IMR-90 (cell line): ENCODE measurements at regions not wholly inside any gene's neighbourhood (a gene's known extent, or its start where the extent isn't known, plus 50 kb on each side); places are given as distances from the start of the nearest gene placed in this dataset.

Experiments
- ATAC-seq: fragments of 200-7000 bp; cut with Tn5 transposase; 2 replicates; pipeline ENCODE4 v1.9.1; 2020; ENCODE audit warnings: low read depth, mild to moderate bottlenecking, moderate library complexity
- BruUV-seq: library from RNA; stranded (reverse); fragments of 400-500 nt; replicated peaks from 2 replicates; lab custom pipeline; 2021; lab: Mats Ljungman, UMichigan
- CTCF ChIA-PET: fragments of 300-600 bp; formaldehyde crosslinking; extraction: SDS; loops from one replicate; lab custom pipeline; 2021; ENCODE audit warnings: antibody characterized with exemption; lab: Yijun Ruan, JAX
- POLR2A ChIA-PET: fragments of 300-600 bp; sonication (Branson Sonifier 250); formaldehyde crosslinking; loops from one replicate; lab custom pipeline; 2022; ENCODE audit warnings: antibody characterized with exemption; ENCODE audit not compliant: unreplicated experiment; lab: Charles Lee
- DNase-seq: peaks from one replicate; pipeline ENCODE4 v3.0.0; 2013
- H2AFZ ChIP-seq: replicated peaks from 2 replicates; pipeline ENCODE3; 2013; ENCODE audit warnings: low read length, mild to moderate bottlenecking; ENCODE audit not compliant: poor library complexity
- H2AK5ac ChIP-seq: 2 replicates; pipeline ENCODE4 v1.6.1; 2013; ENCODE audit warnings: low read depth, low read length, inconsistent platforms
- H2AK9ac ChIP-seq: replicated peaks from 2 replicates; pipeline ENCODE3; 2013; ENCODE audit warnings: mild to moderate bottlenecking, low read depth, low read length, moderate library complexity; ENCODE audit not compliant: poor library complexity
- H2BK120ac ChIP-seq: 2 replicates; pipeline ENCODE4 v1.6.1; 2013; ENCODE audit warnings: low read depth, low read length, inconsistent platforms
- H2BK15ac ChIP-seq: 3 replicates; pipeline ENCODE4 v1.6.1; 2013; ENCODE audit warnings: low read depth, low read length, inconsistent platforms
- H2BK20ac ChIP-seq: 2 replicates; pipeline ENCODE4 v1.6.1; 2013; ENCODE audit warnings: low read depth, mild to moderate bottlenecking, inconsistent platforms, low read length, moderate library complexity
- H2BK5ac ChIP-seq: 2 replicates; pipeline ENCODE4 v1.6.1; 2013; ENCODE audit warnings: mild to moderate bottlenecking, low read depth, low read length, inconsistent platforms; ENCODE audit not compliant: poor library complexity, severe bottlenecking
- H3K14ac ChIP-seq: replicated peaks from 2 replicates; pipeline ENCODE4 v1.6.1; 2013; ENCODE audit warnings: low read depth, low read length, inconsistent platforms
- H3K18ac ChIP-seq: 2 replicates; pipeline ENCODE4 v1.6.1; 2013; ENCODE audit warnings: low read depth, low read length, control low read depth
- H3K23ac ChIP-seq: 2 replicates; pipeline ENCODE4 v1.6.1; 2013; ENCODE audit warnings: low read depth, low read length, inconsistent platforms
- H3K27ac ChIP-seq: 2 replicates; pipeline ENCODE4 v1.5.1; 2013; ENCODE audit warnings: mild to moderate bottlenecking, control low read depth, low read length; ENCODE audit not compliant: insufficient read depth
- H3K27me3 ChIP-seq: 2 replicates; pipeline ENCODE4 v1.6.1; 2013; ENCODE audit warnings: low read length; ENCODE audit not compliant: control insufficient read depth, insufficient read depth
- H3K36me3 ChIP-seq: 2 replicates; pipeline ENCODE4 v1.6.1; 2013; ENCODE audit warnings: low read length, mixed read lengths; ENCODE audit not compliant: control insufficient read depth, insufficient read depth
- H3K4ac ChIP-seq: 2 replicates; pipeline ENCODE4 v1.6.1; 2013; ENCODE audit warnings: low read depth, low read length, inconsistent platforms
- H3K4me1 ChIP-seq: 2 replicates; pipeline ENCODE4 v1.6.1; 2013; ENCODE audit warnings: low read length, mixed read lengths; ENCODE audit not compliant: control insufficient read depth, insufficient read depth
- H3K4me2 ChIP-seq: 2 replicates; pipeline ENCODE4 v1.6.1; 2013; ENCODE audit warnings: low read depth, mild to moderate bottlenecking, control low read depth, low read length, moderate library complexity
- H3K4me3 ChIP-seq: 2 replicates; pipeline ENCODE4 v1.5.1; 2013; ENCODE audit warnings: low read depth, mild to moderate bottlenecking, control low read depth, low read length, moderate library complexity; ENCODE audit not compliant: insufficient read depth
- H3K56ac ChIP-seq: 2 replicates; pipeline ENCODE4 v1.6.1; 2013; ENCODE audit warnings: low read length, inconsistent platforms; ENCODE audit not compliant: insufficient read depth; ENCODE audit errors: extremely low read depth
- H3K79me1 ChIP-seq, 2 experiments: 2 replicates each; pipeline ENCODE4 v1.6.1; 2013; ENCODE audit warnings: low read length in 2 of 2, inconsistent platforms in 1 of 2, low read depth in 1 of 2
- H3K9ac ChIP-seq: 2 replicates; pipeline ENCODE4 v1.6.1; 2013; ENCODE audit warnings: low read depth, low read length, control low read depth
- H3K9me1 ChIP-seq: 2 replicates; pipeline ENCODE4 v1.6.1; 2013; ENCODE audit warnings: low read length, inconsistent platforms; ENCODE audit not compliant: insufficient read depth
- H3K9me3 ChIP-seq: 2 replicates; pipeline ENCODE4 v1.6.1; 2013; ENCODE audit warnings: low read length; ENCODE audit not compliant: control insufficient read depth, insufficient read depth
- H4K20me1 ChIP-seq: 2 replicates; pipeline ENCODE4 v1.6.1; 2013; ENCODE audit warnings: low read length, inconsistent platforms; ENCODE audit not compliant: insufficient read depth
- H4K5ac ChIP-seq: 2 replicates; pipeline ENCODE4 v1.6.1; 2013; ENCODE audit warnings: mild to moderate bottlenecking, low read depth, low read length, control low read depth
- H4K8ac ChIP-seq, 2 experiments: 2 replicates each; pipeline ENCODE4 v1.6.1; 2013; ENCODE audit warnings: low read depth in 2 of 2, low read length in 2 of 2, control low read depth in 1 of 2, inconsistent platforms in 1 of 2
- H4K91ac ChIP-seq: 2 replicates; pipeline ENCODE4 v1.6.1; 2013; ENCODE audit warnings: low read depth, low read length, inconsistent platforms; ENCODE audit not compliant: insufficient read depth
- CHD1 ChIP-seq: IDR thresholded peaks from 2 replicates; pipeline ENCODE4 v1.6.1; 2012; ENCODE audit warnings: low read depth, low read length, improper control_type of control experiment
- CTCF ChIP-seq: conservative IDR thresholded peaks from 2 replicates; pipeline ENCODE4 v1.5.1; 2012; ENCODE audit warnings: mild to moderate bottlenecking, low read depth, low read length, improper control_type of control experiment
- FOS ChIP-seq: fragments of 150-350 bp; IDR thresholded peaks from 2 replicates; pipeline ENCODE4 v1.6.1; 2016; ENCODE audit warnings: low read depth, low read length
- MAFK ChIP-seq: IDR thresholded peaks from 2 replicates; pipeline ENCODE4 v1.6.1; 2012; ENCODE audit warnings: low read depth, low read length, improper control_type of control experiment
- MAZ ChIP-seq: IDR thresholded peaks from 2 replicates; pipeline ENCODE4 v1.6.1; 2012; ENCODE audit warnings: low read depth, mild to moderate bottlenecking, low read length, improper control_type of control experiment, moderate library complexity, borderline replicate concordance
- POLR2A ChIP-seq: IDR thresholded peaks from 2 replicates; pipeline ENCODE4 v1.6.1; 2012; ENCODE audit warnings: mild to moderate bottlenecking, low read depth, low read length
- RAD21 ChIP-seq: IDR thresholded peaks from 2 replicates; pipeline ENCODE4 v1.6.1; 2012; ENCODE audit warnings: low read length, improper control_type of control experiment
- RCOR1 ChIP-seq: IDR thresholded peaks from 2 replicates; pipeline ENCODE4 v1.6.1; 2012; ENCODE audit warnings: mild to moderate bottlenecking, low read length, improper control_type of control experiment; ENCODE audit not compliant: insufficient replicate concordance
- SMC3 ChIP-seq: fragments of 150-350 bp; IDR thresholded peaks from 2 replicates; pipeline ENCODE4 v1.6.1; 2016; ENCODE audit warnings: low read depth, mild to moderate bottlenecking, antibody characterized with exemption, low read length, moderate library complexity
- WGBS, 2 experiments: methylation state at CpG; one replicate each; pipeline versions ENCODE4 v1.1.5 to v1.1.7; 2013; ENCODE audit warnings: missing lambda C conversion rate in 2 of 2; ENCODE audit not compliant: insufficient read length in 1 of 2; ENCODE audit errors: extremely low coverage in 2 of 2; 5-methylcytosine and 5-hydroxymethylcytosine counted together
- dilution Hi-C: fragments of 300-500 bp; cut with HindIII; formaldehyde crosslinking; loops from one replicate; pipeline ENCODE4 v1.14.3; 2018; ENCODE audit warnings: low sequenced_read_pairs; ENCODE audit not compliant: unreplicated experiment
- in situ Hi-C: fragments of 300-500 bp; cut with MboI; formaldehyde crosslinking; loops from 3 replicates; pipeline ENCODE4 v1.14.3; 2019; ENCODE audit warnings: low sequenced_read_pairs, inconsistent platforms, mixed read lengths
- intact Hi-C: fragments of 100-400 bp; cut with micrococcal nuclease; formaldehyde crosslinking; loops from 2 replicates; pipeline ENCODE4 v1.10.0; 2022
- TF ChIP-seq, protein P1 (sequence below): fragments of 150-350 bp; IDR thresholded peaks from 2 replicates; pipeline ENCODE4 v1.6.1; 2017; ENCODE audit warnings: mild to moderate bottlenecking, antibody characterized with exemption, low read length, low read depth
- TF ChIP-seq, protein P2 (sequence below): fragments of 150-350 bp; IDR thresholded peaks from 2 replicates; pipeline ENCODE4 v1.6.1; 2016; ENCODE audit warnings: low read depth, mild to moderate bottlenecking, low read length, moderate library complexity, borderline replicate concordance

DNA sequence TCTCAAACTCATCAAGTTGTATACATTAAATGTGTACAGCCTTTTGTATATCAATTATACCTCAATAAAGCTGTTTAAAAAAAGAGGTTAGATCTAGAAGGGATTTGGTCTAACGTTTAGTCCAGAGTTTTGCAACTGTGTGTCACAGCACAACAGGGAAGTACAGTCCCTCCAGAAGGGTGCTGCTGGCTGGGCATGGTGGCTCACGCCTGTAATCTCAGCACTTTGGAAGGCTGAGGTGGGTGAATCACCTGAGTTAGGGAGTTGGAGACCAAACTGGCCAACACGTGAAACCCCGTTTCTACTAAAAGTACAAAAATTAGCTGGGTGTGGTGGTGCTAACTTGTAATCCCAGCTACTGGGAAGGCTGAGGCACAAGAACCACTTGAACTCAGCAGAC, 78.3 kb upstream of the HAO2 start:
- no peaks in the 10 kb centered on the region for H4K20me1 ChIP-seq
- H3K14ac ChIP-seq = no peak overlapping the region
- in situ Hi-C loops (loop anchor here (25.0 kb wide), 1 partner anchor 372 kb away; no protein-coding TSS in a partner anchor), intact Hi-C loops (no loop called here), dilution Hi-C loops (no loop called here)
- H3K4me2 ChIP-seq = no peak overlapping the region
- no peaks in the 10 kb centered on the region for H3K36me3 ChIP-seq
- no peaks in the 10 kb centered on the region for H3K4me1 ChIP-seq
- H2BK20ac ChIP-seq = no peak overlapping the region
- H3K4me3 ChIP-seq = no peak overlapping the region
- no peak for DNase-seq
- no peak overlapping the region for H3K9ac ChIP-seq
- ATAC-seq = no peak
- 80% methylated on average over 1 of the region's 4 CpGs; no CpG with 5 or more reads in 1 of the 2 experiments for WGBS, 2 experiments
- CTCF ChIA-PET = no interaction called here
- no peak overlapping the region for H4K91ac ChIP-seq
- no peak overlapping the region for H4K5ac ChIP-seq
- H3K9me1 ChIP-seq = no peaks in the 10 kb centered on the region
- H2AK9ac ChIP-seq = no peak overlapping the region
- TF ChIP-seq, protein P1, sequence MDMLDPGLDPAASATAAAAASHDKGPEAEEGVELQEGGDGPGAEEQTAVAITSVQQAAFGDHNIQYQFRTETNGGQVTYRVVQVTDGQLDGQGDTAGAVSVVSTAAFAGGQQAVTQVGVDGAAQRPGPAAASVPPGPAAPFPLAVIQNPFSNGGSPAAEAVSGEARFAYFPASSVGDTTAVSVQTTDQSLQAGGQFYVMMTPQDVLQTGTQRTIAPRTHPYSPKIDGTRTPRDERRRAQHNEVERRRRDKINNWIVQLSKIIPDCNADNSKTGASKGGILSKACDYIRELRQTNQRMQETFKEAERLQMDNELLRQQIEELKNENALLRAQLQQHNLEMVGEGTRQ = no peak
- no peak for TF ChIP-seq RAD21
- TF ChIP-seq POLR2A = no peak
- TF ChIP-seq FOS = no peak
- no peak for TF ChIP-seq CHD1
- no peak for TF ChIP-seq RCOR1
- TF ChIP-seq, protein P2, sequence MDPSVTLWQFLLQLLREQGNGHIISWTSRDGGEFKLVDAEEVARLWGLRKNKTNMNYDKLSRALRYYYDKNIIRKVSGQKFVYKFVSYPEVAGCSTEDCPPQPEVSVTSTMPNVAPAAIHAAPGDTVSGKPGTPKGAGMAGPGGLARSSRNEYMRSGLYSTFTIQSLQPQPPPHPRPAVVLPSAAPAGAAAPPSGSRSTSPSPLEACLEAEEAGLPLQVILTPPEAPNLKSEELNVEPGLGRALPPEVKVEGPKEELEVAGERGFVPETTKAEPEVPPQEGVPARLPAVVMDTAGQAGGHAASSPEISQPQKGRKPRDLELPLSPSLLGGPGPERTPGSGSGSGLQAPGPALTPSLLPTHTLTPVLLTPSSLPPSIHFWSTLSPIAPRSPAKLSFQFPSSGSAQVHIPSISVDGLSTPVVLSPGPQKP = no peak
- TF ChIP-seq MAFK = no peak
- TF ChIP-seq SMC3 = no peak
- TF ChIP-seq MAZ = no peak
- TF ChIP-seq CTCF = no peak
- POLR2A ChIA-PET = no interaction called here
- H2BK15ac ChIP-seq = no peak overlapping the region
- H3K4ac ChIP-seq = no peak overlapping the region
- H3K9me3 ChIP-seq = no peaks in the 10 kb centered on the region
- no peak overlapping the region for H2AFZ ChIP-seq
- no peak overlapping the region for H3K27ac ChIP-seq
- no TSS peak for BruUV-seq
- no peak overlapping the region for H2BK120ac ChIP-seq
- H3K27me3 ChIP-seq = peaks cover 3% of the 10 kb centered on the region
- H3K56ac ChIP-seq = no peak overlapping the region
- no peak overlapping the region for H3K23ac ChIP-seq
- no peak overlapping the region for H4K8ac ChIP-seq
- no peak overlapping the region for H2AK5ac ChIP-seq
- no peak overlapping the region for H3K18ac ChIP-seq
- no peaks in the 10 kb centered on the region for H3K79me1 ChIP-seq
- H2BK5ac ChIP-seq = no peak overlapping the region
